ENCODE measurements at regions not wholly inside any gene's neighbourhood (a gene's known extent, or its start where the extent isn't known, plus 50 kb on each side); places are given as distances from the start of the nearest gene placed in this dataset.

DNA sequence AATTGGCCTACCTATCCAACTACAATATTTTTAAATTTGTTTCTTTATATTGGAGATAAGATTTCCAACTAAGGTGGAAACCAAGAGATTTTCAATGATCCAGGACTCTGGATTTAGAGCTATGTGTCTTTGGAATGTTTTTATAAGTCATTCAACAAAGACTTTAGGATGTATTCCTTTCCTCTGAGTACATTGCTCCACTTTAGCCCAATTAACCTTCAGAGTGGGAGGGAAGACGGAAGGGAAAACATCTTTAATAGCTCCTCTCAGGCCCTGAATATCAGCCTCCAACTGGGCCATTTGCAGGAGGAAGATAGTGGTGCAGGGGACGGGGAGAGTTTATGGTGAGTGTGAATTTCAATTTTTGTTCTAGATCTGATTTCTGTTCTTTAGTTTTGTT lies 239.2 kb downstream of the PIK3R1 start:
- TF ChIP-seq, protein P1, sequence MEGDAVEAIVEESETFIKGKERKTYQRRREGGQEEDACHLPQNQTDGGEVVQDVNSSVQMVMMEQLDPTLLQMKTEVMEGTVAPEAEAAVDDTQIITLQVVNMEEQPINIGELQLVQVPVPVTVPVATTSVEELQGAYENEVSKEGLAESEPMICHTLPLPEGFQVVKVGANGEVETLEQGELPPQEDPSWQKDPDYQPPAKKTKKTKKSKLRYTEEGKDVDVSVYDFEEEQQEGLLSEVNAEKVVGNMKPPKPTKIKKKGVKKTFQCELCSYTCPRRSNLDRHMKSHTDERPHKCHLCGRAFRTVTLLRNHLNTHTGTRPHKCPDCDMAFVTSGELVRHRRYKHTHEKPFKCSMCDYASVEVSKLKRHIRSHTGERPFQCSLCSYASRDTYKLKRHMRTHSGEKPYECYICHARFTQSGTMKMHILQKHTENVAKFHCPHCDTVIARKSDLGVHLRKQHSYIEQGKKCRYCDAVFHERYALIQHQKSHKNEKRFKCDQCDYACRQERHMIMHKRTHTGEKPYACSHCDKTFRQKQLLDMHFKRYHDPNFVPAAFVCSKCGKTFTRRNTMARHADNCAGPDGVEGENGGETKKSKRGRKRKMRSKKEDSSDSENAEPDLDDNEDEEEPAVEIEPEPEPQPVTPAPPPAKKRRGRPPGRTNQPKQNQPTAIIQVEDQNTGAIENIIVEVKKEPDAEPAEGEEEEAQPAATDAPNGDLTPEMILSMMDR (conservative IDR thresholded peaks at IDR 0.05; ENCODE audit: low read depth, low read length): no peak
- no peak for TF ChIP-seq EZH2 (IDR thresholded peaks at IDR 0.05; ENCODE audit: borderline replicate concordance, low read depth, low read length, poor library complexity, severe bottlenecking)

Measured in A673 (cell line).